OCI-LY1 (cell line): ENCODE measurements at regions not wholly inside any gene's neighbourhood (a gene's known extent, or its start where the extent isn't known, plus 50 kb on each side); places are given as distances from the start of the nearest gene placed in this dataset.

Experiments
- CTCF ChIP-seq: fragments of 200-600 bp; sonication (generic), shearing (Covaris generic); IDR thresholded peaks from 2 replicates; pipeline ENCODE4 v1.5.1; 2017; ENCODE audit warnings: mild to moderate bottlenecking, antibody characterized with exemption, low read length, moderate library complexity, mixed read lengths
- EZH2 ChIP-seq: fragments of 200-600 bp; sonication (generic), shearing (Covaris generic); IDR thresholded peaks from 2 replicates; pipeline ENCODE4 v1.8.0; 2017; ENCODE audit warnings: borderline replicate concordance, mixed run types, mild to moderate bottlenecking, antibody characterized with exemption, low read length, moderate library complexity, mixed read lengths

- TF ChIP-seq EZH2: no peak
- TF ChIP-seq CTCF: no peak
Measured at GRCh38 chr5:3801967-3802366, 206.3 kb downstream of the IRX1 start.
